GM21515 (cell line): ENCODE measurements at regions not wholly inside any gene's neighbourhood (a gene's known extent, or its start where the extent isn't known, plus 50 kb on each side); places are given as distances from the start of the nearest gene placed in this dataset.
A peak's percentile ranks its signal among the peaks of the same experiment; 100 is the strongest.

Experiments used
- ATAC-seq: cut with Tn5 transposase; IDR thresholded peaks from one replicate; pipeline ENCODE4 v1.9.1; 2021; ENCODE audit not compliant: unreplicated experiment

DNA sequence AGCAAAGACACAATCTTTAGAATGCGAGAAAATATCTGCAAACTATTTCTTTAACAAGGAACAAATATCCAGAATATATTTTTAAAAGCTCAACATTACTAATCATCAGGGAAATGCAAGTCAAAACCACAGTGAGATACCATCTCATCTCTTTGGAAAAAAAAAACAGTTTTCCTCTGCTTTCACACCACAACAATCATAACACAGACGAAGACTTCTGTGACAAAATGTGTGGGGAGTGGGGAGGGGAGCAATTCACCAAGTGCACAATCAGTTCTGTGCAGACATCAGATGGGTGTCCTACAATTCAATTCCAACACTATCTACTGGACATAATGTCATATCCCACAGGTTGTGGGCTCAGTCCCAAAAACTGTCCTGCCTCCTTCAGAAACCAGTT lies 293.2 kb upstream of the SLC7A11 start:
- ATAC-seq: no peak

DNA sequence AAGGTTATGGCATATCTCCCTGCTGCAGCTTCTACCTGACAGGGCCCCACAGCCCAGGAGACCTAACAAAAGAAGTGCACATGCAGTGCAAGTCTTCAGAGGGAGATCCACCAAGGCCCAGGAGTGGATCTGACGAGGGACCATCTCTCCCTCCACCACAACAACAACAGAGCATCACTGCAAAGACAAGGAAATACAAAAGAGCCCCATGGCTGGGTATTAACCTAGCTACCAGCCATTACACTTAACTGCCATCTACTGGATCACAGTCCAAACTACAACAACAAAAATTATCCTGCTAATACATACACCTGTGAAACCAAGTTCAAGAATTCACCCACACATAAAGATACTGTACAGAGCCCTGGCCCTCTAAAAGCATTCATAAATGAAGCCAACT lies 280.2 kb upstream of the SLC7A11 start:
- ATAC-seq: peak; percentile 82

DNA sequence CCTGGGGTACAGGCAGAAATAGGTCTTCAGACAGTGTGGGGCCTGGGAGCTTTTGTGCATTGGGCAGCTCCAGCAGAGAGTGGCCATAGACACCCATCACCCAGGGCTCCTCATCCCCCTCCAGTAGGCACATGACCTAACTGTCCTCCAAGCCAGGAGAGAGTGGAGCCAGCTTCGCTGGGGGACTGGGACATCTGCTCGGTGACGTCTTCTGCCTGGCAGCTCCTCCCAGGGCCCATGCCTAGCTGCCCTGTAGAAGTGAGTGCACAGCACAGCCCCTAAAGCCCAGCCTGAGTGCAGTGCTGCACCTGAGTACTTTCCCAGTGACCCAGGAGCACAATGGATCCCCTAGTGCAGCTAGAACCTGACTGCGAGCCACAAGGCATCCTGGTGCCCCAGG lies 279.7 kb upstream of the SLC7A11 start:
- ATAC-seq: no peak

DNA sequence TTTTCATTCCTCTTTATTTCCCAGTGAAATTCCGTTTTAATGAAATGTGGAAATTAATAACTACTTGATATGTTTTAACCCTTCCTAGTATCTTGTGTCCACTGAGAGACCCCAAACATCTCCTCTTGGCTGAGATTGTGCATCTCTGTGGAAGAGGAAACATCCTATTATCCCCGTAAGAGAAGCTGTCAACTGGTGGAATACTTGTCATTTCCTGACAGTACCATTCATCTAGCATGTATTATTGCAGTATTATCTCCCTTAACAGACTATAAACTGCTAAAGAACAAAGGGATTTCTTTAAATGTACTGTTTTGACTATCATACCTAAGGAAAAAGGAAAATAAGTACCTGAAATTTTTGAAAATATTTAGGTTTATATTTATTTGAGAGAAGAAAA lies 277.3 kb upstream of the SLC7A11 start:
- ATAC-seq: no peak

DNA sequence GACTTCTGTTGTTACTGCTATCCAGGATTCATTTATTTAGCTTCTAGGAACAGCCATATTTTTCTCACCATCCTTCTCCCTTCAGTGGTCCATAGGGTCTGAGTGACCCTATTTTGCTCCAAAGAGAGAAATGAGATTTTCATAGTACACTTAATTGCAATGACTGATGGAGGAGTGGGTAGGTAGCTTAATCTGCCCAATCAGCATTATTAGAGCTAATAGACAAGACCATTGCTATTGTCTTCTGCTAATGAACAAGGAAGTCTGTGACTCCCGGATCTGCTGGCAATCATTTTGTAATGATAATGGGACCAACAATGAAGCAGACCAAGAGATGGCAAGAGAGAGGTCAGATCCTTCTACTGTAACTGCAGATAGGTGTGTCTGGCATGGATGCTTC lies 271.4 kb upstream of the SLC7A11 start:
- no peak for ATAC-seq

DNA sequence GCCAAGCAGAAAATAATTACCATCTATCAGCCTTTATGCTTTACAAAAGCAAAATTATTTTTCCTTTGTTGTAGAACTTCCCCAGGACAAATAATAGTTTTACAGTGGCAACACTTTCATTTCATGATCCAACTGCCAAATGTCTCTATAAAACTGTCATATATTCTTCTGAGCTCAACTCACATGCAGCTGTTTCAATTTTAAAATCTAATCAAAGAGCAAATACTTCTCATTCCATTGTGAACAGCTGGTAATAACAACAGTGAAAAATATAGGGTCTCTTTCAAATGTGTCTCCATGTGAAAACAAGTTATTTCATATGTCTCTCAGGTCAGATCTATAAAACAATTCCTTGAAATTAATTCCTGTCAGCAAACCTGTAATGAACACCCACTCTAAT lies 270.6 kb upstream of the SLC7A11 start:
- ATAC-seq: no peak

DNA sequence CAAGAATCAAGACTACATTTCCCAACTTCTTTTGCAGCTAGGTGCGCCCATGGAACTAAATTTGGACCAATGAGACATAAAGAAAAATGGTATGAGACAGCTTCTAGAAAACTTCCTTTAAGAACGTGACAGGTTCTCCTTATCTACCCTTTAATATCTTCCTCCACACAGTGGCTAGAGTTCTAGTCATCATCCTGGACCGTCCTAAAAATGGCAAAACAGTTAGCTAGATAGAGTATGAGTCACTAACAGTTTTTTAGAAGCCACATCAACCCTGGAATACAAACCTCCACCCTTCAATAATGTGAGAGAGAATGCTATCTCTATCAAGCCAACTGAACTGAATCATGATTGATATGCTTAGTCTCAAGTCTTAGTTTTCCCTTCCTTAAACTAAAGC lies 267.9 kb upstream of the SLC7A11 start:
- no peak for ATAC-seq

DNA sequence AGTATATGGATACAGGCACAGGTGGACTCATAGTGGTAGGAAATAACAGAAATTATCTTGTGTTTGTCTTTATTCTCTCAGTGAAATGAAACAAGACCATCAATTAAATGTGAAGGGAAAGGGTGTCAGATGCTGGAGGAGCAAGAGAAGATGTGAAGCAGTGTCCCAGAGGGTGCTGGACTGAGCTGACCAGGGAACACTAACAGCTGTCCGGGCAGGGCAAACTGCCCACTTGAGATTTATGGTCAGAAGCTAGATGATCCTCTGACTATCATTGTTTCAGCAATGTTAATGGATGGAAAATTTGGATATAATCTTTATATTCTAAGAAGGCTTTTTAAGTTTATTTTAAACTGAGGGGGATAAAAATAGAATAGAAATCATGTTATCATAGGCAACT lies 267.2 kb upstream of the SLC7A11 start:
- no peak for ATAC-seq

DNA sequence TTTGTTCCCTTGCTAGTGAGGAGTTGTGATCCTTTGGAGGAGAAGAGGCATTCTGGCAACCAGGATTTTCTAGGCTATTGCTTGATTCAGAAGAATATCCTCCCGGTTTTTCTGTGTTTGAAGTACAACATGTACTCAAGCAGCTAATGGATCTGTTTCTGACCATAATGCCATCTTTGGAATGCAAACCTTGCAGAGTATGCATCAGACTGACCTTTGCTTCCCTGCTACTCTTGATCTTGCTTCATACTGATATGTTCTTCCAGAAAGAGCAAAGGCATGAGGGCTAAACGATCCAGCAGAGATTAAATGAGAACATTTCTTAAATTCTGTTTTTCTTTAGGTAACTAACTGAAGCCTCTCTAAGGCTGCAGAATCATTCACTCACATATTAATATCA lies 265.4 kb upstream of the SLC7A11 start:
- no peak for ATAC-seq

DNA sequence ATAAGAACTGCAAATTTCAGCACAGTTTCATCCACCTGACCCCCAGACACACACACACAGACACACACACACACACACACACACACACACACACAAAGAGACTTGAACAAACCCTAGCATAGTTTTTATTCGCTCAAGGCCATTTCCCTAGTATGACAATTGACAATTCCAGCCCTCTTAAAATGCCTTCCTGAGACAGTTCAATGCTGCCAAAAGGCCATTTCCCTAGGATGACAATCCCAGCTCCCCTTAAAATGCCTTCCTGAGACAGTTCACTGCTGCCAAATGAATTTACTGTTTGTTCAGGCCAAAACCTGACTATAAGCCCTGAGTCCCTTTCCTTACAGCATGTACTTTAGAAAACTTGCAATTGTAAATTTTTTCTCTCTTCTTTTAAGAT lies 259.5 kb upstream of the SLC7A11 start:
- ATAC-seq: no peak

DNA sequence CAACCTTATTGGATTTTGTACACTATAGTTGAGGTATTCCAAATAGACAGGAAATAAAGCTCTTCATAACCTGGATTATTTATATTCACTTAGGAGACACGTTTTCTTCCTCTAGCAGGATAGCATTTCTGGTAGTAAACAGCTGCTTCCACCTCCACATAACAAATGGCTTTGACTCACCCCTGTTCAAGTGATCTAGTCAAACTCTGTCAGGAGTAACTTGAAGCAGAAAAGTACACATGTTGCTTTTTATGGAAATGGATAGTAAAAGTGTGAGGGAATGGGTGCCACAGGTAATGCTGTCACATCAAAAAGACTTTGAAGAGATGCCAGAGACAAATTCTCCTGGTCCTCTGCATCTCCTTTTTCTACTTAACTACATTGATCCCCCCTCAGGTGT lies 258.7 kb upstream of the SLC7A11 start:
- no peak for ATAC-seq

DNA sequence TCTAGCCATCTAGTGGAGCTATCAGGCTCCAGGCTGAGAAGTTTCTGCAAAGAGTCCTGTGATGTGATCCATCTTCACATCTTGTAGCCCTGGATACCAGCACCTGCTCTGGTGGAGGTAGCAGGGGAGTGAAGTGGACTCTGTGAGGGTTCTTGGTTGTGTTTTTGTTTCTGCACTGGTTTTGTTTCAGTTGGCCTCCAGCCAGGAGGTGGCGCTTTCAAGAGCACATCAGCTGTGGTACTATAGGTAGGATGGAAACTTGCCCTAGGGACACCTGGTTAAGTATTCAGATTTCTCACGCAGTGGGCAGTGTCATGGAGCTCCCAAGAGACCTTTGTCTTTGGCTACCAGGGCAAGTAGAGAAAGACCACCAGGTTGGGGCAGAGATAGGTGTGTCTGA lies 257.5 kb upstream of the SLC7A11 start:
- ATAC-seq: no peak

DNA sequence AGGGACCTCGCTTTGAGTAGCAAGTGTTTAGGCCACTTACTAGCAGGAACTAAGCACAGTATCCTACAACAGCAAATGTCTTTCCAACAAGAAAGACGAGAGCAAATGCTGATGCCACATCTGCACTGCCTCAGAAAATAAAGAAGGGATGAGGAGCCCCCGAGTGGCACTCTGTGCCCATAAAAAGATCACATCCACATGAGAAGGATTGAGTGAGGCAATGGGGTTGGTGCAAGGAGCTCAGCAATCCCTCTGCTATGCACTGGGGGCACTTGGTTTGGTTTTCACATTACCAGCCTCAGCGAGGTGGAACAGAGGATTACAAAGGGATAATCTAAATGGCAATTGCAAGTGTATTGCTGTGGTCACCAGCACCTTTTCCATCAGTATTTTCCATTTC lies 252.8 kb upstream of the SLC7A11 start:
- ATAC-seq: no peak

DNA sequence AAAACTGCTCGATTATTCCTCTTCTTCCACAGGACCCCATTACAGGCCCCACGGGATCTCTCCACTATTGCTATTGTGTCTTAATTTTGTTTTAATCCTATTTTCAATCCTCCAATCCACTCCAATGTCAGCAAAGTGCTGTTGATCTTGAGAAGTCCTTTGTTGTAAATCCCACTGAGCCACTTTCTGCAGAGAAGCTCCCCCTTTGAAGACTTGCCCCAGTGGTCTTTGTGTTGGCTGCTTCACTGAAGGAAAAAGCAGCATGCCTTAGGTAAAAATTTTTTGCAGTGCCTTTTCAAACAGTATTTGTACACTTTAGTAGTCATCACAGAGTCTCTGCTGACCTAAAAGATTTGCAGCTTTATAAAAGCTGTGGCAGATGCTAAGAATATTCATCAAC lies 252.0 kb upstream of the SLC7A11 start:
- no peak for ATAC-seq

DNA sequence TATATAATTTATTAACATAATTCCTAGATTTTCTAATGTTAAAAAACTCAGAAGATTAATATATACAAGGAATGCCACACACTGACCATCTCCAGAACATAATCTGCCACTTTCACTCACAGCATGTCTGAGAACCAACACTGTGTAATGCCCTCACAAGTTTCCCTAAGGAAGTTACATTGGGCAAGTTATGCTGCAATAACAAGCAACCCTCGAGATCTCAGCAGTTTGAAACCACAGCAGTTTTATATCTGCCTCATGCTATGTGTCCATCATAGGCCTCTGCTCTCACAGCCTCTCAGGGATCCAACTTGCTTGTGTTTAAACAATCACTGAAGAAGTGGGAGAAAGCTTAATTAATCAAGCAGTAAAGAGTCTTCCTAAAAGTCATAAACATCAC lies 250.0 kb upstream of the SLC7A11 start:
- ATAC-seq: no peak

DNA sequence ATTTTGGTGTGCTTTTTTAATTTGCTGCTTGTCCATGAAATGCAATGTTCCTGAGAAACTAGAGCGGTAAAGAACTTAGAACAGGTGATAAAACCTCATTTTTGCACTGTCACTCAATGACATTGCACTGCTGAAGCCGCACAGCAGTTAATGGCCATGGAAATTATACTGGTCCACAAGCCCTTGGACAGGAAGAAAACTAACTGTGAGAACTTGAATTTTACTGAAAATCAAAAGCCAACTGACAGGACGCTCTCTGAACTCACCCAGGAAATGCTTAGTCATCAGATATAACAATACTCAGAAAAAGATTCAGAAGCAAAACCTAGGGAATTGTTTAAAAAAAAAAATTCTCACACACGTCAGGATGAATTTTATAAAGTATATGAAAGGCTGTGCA lies 246.4 kb upstream of the SLC7A11 start:
- ATAC-seq: no peak

DNA sequence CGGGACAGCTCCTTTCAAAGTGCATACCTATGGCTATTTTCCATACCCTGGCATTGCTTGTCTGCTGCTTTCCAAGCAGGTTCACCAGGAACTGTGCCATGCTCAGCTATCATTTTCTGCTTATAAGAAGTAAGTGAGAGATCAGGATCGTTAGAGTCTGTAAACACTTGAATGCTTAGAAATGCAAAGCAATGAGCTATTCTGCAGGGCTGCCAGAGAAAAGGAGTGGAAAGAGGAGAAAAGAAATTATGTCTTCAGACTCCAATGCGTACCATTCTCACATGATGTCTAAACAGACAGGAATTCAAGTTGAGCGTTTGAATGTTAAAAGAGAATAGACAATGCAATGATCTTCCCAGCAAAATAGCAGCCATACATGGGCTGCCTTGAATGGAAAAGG lies 245.5 kb upstream of the SLC7A11 start:
- ATAC-seq: no peak

DNA sequence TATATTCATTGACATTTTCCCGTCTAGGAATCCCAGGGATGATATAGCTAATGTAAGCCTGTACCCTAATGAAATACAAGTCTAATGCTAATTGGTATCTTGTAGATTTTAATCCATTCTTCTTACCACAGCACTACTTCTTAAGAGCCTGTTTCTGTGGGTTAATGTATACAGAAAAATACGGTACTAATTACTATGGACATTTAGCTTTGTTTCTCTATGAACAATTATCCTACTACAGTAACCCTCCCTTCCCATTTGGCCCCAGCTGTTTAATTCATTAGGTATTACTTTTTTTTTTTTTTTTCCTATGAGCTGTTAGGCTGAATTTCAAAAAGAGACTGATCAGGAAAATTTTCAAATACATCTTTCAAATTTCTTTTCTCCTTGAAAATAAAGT lies 245.1 kb upstream of the SLC7A11 start:
- no peak for ATAC-seq

DNA sequence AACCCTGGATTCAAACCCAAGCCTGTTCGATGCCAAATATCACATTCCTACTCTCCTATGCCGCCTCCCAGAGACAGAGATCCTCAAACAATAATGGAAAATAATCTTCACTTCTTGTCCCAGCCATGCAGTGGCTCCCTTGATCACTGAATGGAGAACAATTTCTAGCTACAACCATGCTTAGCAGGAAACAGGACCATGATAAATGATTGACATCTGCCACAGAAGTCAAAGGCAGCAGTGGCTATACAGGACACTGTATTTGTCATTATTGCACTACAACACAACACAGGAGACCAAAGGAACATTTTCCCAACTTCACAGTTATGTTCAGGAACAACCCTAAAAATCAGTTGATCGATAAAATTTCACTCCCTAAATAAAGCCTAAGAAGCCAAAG lies 243.3 kb upstream of the SLC7A11 start:
- ATAC-seq: no peak

DNA sequence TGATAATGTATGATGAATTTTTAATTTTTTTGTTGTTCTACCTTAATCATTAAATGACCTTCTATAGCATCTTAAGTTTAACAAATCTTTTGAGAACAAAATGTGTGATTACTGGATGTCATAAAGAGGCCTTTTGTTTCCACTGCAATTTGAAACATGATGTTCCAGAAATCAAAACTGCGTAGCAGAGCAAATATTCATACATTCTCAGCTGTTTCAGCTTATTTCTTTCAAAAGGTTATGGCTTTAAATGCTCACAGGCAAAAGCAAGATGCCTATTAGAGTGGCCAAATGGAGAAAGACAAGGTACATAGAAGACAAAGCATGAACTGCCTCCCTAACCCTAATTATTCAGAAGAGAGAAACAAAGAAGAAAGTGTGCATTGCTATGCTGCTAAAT lies 233.0 kb upstream of the SLC7A11 start:
- no peak for ATAC-seq

DNA sequence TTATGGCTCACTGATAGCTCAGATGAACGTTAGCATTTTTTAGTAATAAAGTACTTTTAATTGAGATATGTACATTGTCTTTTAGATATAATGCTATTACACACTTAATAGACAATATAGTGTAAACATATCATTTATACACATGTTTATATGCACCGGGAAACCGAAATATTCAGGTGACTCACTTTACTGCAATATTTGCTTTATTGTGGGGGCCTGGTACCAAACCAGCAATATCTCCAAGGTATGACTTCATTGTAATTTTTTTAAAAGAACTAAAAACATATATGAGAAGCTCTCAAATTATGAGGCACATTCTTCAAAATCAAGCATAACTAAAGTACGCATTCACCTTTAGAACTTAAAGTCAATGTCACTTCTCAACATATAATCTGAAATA lies 231.2 kb upstream of the SLC7A11 start:
- no peak for ATAC-seq

DNA sequence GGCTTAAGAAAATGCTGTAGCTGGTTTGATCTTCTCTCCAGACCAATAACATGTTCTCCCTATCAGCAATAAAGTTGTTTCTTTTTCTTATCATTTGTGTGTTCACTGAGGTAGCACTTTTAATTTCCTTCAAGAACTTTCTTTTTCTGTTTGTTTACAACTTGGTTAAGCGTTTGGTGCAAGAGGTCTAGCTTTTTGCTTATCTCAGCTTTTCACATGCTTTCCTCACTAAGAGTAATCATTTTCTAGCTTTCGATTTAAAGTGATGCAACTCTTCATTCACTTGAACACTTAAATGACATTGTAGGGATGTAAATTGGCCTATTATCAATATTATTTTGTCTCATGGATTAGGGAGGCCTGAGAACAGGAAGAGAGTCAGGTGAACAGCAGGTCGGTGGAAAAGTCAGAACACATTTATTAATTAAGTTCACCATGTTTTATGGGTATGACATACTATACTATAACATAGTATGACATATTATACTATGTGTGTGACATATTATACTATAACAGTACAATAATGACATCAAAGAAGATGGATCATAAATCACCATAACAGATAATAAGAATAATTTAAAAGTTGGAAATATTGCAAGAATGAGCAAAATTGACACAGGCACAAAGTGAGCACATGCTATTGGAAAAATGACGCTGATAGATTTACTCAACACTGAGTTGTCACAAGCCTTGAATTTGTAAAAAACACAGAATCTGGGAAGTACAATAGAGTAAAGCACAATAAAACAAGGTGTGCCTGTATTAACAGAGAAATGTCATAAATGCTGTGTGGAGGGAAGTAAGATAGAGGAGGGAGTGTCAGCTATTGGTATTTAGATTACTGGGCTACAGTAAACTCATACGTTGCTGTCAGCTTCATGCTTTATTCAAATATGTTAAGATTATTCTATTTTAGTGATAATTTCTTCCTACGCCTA lies 218.6 kb upstream of the SLC7A11 start:
- ATAC-seq: no peak

DNA sequence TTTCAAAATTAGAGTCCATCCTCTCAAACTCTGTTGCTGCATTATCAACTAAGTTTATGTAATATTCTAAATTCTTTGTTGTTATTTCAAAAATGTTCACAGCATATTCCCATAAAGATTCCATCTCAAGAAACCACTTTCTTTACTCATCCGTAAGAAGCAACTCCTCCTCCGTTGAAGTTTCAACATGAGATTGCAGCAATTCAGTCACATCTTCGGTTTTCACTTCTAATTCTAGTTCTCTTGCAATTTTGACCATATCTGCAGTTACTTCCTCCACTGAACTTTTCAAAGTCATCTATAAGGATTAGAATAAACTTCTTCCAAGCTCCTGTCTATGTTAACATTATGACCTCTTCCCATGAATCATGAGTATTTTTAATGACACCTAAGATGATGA lies 216.6 kb upstream of the SLC7A11 start:
- no peak for ATAC-seq
